ENCODE measurements at regions not wholly inside any gene's neighbourhood (a gene's known extent, or its start where the extent isn't known, plus 50 kb on each side); places are given as distances from the start of the nearest gene placed in this dataset.

DNA sequence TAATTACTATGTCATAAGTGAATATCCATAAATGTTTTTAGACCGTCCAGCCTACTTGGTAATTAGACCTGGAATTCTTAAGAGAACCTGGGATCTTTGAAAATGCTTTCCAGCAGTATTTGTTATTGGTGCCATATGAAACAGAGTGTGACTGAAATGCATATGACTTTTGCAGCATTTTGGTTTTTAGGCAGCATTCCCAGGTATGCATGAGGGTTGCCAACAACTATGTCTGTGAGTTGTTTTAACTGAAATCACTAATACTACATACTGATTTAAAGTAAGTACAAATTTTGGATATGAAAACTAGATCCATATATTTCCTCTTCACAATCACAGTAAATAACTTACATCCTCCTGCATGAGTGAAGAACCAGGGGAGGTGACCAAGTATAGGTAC, 437.7 kb upstream of the FAR2 start:
- H3K9me3 Mint-ChIP-seq = peaks cover 0 to under 1% of the 10 kb centered on the region in 2 experiments; a peak in 1 of 5 replicates

More for the DNA sequence above, 437.7 kb upstream of the FAR2 start:
- Histone ChIP-seq H4K8ac (replicated peaks; ENCODE audit: insufficient read length, low read depth, low read length) (no peak overlapping the region), H2BK120ac (ENCODE audit: low read depth, low read length, poor library complexity, severe bottlenecking) (no peak overlapping the region), H4K5ac (ENCODE audit: insufficient read length, low read depth, low read length) (no peak overlapping the region), H3K9me3 (ENCODE audit: control insufficient read depth, low read depth, low read length) (no peaks in the 10 kb centered on the region), H3K79me2 (ENCODE audit: insufficient read depth, low read length) (no peaks in the 10 kb centered on the region), H4K91ac (ENCODE audit: insufficient read length, low read depth, low read length) (no peak overlapping the region), H3K23me2 (ENCODE audit: insufficient read length, low read depth, low read length, poor library complexity, severe bottlenecking) (no peaks in the 10 kb centered on the region), H3K56ac (ENCODE audit: insufficient read length, low read depth, low read length) (no peak overlapping the region), H3K4me1 (ENCODE audit: insufficient read depth, low read length) (no peaks in the 10 kb centered on the region), H3K4me2 (ENCODE audit: insufficient read depth, insufficient read length, low read length) (no peak overlapping the region), H3K27ac (ENCODE audit: insufficient read length, low read depth, low read length) (no peak overlapping the region), H3K14ac (ENCODE audit: insufficient read depth, low read length) (no peak overlapping the region), H3K9ac (ENCODE audit: extremely low read depth, insufficient read length, low read length) (no peak overlapping the region), H3T11ph (ENCODE audit: low read length) (no peak overlapping the region), H3K4ac (ENCODE audit: low read depth, low read length) (no peak overlapping the region), H2AK5ac (ENCODE audit: insufficient read length, low read length) (no peak overlapping the region), H4K20me1 (ENCODE audit: control insufficient read depth, insufficient read depth, insufficient read length) (no peaks in the 10 kb centered on the region), H2BK12ac (ENCODE audit: insufficient read length, low read depth, low read length) (no peak overlapping the region), H3K18ac (ENCODE audit: insufficient read length, low read depth, low read length) (no peak overlapping the region), H2BK20ac (ENCODE audit: low read depth, low read length, poor library complexity, severe bottlenecking) (no peak overlapping the region), H3K23ac (ENCODE audit: insufficient read length, low read depth, low read length) (no peak overlapping the region), H3K27me3 (ENCODE audit: insufficient read depth, low read length) (no peaks in the 10 kb centered on the region), H2BK15ac (ENCODE audit: low read depth, low read length) (no peak overlapping the region), H3K79me1 (ENCODE audit: insufficient read depth, low read depth, low read length, poor library complexity, severe bottlenecking) (no peaks in the 10 kb centered on the region), H2AFZ (ENCODE audit: low read length) (no peak overlapping the region), H2BK5ac (ENCODE audit: insufficient read length, low read length) (no peak overlapping the region)
- TF ChIP-seq, protein P1, sequence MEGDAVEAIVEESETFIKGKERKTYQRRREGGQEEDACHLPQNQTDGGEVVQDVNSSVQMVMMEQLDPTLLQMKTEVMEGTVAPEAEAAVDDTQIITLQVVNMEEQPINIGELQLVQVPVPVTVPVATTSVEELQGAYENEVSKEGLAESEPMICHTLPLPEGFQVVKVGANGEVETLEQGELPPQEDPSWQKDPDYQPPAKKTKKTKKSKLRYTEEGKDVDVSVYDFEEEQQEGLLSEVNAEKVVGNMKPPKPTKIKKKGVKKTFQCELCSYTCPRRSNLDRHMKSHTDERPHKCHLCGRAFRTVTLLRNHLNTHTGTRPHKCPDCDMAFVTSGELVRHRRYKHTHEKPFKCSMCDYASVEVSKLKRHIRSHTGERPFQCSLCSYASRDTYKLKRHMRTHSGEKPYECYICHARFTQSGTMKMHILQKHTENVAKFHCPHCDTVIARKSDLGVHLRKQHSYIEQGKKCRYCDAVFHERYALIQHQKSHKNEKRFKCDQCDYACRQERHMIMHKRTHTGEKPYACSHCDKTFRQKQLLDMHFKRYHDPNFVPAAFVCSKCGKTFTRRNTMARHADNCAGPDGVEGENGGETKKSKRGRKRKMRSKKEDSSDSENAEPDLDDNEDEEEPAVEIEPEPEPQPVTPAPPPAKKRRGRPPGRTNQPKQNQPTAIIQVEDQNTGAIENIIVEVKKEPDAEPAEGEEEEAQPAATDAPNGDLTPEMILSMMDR (conservative IDR thresholded peaks at IDR 0.05) = no peak
- Mint-ChIP-seq H3K36me3 (ENCODE audit: insufficient read depth in 1 of 3, low read depth in 3 of 3) (no peaks in the 10 kb centered on the region), H3K27me3 (ENCODE audit: low read depth) (no peaks in the 10 kb centered on the region), H3K27ac (no peak overlapping the region), H3K4me3 (no peak overlapping the region), H3K4me1 (no peaks in the 10 kb centered on the region)
- no CpG with 5 or more reads among the region's 1 CpG for WGBS (ENCODE audit: extremely low coverage, insufficient read length, low lambda C conversion rate)
- no peak for DNase-seq

Measured in H9 (cell line).